ENCODE measurements at regions not wholly inside any gene's neighbourhood (a gene's known extent, or its start where the extent isn't known, plus 50 kb on each side); places are given as distances from the start of the nearest gene placed in this dataset.
"Not testable (repeated sequence)": the region's sequence is repeated elsewhere in the genome, so short reads cannot be mapped to it uniquely, and the experiment has no call there.

- DNase-seq, result no peak
- Histone ChIP-seq H3K9me3 (peaks cover 0 to 20% (median 11%) of the 10 kb centered on the region in 8 donors), H3K36me3 (no peaks in the 10 kb centered on the region), H3K4me3 (no peak overlapping the region), H3K4me1 (peaks cover 8 to 38% (median 24%) of the 10 kb centered on the region in 6 donors), H3K27me3 (replicated peaks in 1 of 7) (peaks cover 0 to 99% (median 53%) of the 10 kb centered on the region in 7 donors), H3K27ac (no peak overlapping the region)
- 67 to 82% (median 72%) methylated on average over 4 of the region's 4 CpGs for WGBS, 5 donors
- TF ChIP-seq POLR2A (IDR thresholded peaks at IDR 0.05) (no peak), CTCF (IDR thresholded peaks at IDR 0.05 in 8 of 11, conservative IDR thresholded peaks at IDR 0.05 in 3 of 11) (no peak), POLR2AphosphoS5 (IDR thresholded peaks at IDR 0.05) (no peak)
- intact Hi-C loops (cut with DNase I; ENCODE audit: low total_unique reads), result no loop called here
Observed at GRCh38 chr4:3875466-3875865, 109.3 kb downstream of the ADRA2C start.

GRCh38 chr4:3876057-3876845 is 110.1 kb downstream of the ADRA2C start:
- H3K36me3 ChIP-seq; DNase-seq; intact Hi-C loops (cut with DNase I; ENCODE audit: low total_unique reads); H3K27ac ChIP-seq; H3K4me3 ChIP-seq: not testable (repeated sequence)
- peaks cover 11 to 40% (median 25%) of the 10 kb centered on the region in 6 donors for H3K4me1 ChIP-seq
- H3K27me3 ChIP-seq (replicated peaks in 1 of 7), result peaks cover 0 to 99% (median 57%) of the 10 kb centered on the region in 7 donors
- WGBS, 5 donors, result 75 to 80% (median 79%) methylated on average over 9 to 18 of the region's 24 CpGs
- peaks cover 0 to 20% (median 11%) of the 10 kb centered on the region in 8 donors for H3K9me3 ChIP-seq

- DNase-seq, result no peak
- TF ChIP-seq CTCF (IDR thresholded peaks at IDR 0.05 in 8 of 11, conservative IDR thresholded peaks at IDR 0.05 in 3 of 11) (no peak), POLR2A (IDR thresholded peaks at IDR 0.05) (no peak), POLR2AphosphoS5 (IDR thresholded peaks at IDR 0.05) (no peak)
- H3K36me3 ChIP-seq, result no peaks in the 10 kb centered on the region
- H3K4me1 ChIP-seq, result peaks cover 11 to 30% (median 18%) of the 10 kb centered on the region in 6 donors
- peaks cover 0 to 98% (median 54%) of the 10 kb centered on the region in 7 donors for H3K27me3 ChIP-seq (replicated peaks in 1 of 7)
- intact Hi-C loops (cut with DNase I; ENCODE audit: low total_unique reads), result no loop called here
- H3K27ac ChIP-seq, result no peak overlapping the region
- no peak overlapping the region for H3K4me3 ChIP-seq
- H3K9me3 ChIP-seq, result peaks cover 0 to 20% (median 11%) of the 10 kb centered on the region in 8 donors
Observed at GRCh38 chr4:3877236-3877635, 111.1 kb downstream of the ADRA2C start.

- no peak overlapping the region for H3K4me3 ChIP-seq
- intact Hi-C loops (cut with DNase I; ENCODE audit: low total_unique reads), result no loop called here
- peaks cover 0 to 98% (median 54%) of the 10 kb centered on the region in 7 donors for H3K27me3 ChIP-seq (replicated peaks in 1 of 7)
- H3K36me3 ChIP-seq, result no peaks in the 10 kb centered on the region
- no peak for DNase-seq
- peaks cover 11 to 28% (median 17%) of the 10 kb centered on the region in 6 donors for H3K4me1 ChIP-seq
- TF ChIP-seq CTCF (IDR thresholded peaks at IDR 0.05 in 8 of 11, conservative IDR thresholded peaks at IDR 0.05 in 3 of 11) (no peak), POLR2AphosphoS5 (IDR thresholded peaks at IDR 0.05) (no peak), POLR2A (IDR thresholded peaks at IDR 0.05) (no peak)
- 75 to 94% (median 88%) methylated on average over 1 of the region's 1 CpG for WGBS, 5 donors
- H3K27ac ChIP-seq, result no peak overlapping the region
- peaks cover 0 to 20% (median 11%) of the 10 kb centered on the region in 8 donors for H3K9me3 ChIP-seq
Observed at GRCh38 chr4:3877868-3878267, 111.7 kb downstream of the ADRA2C start.

All from spleen (tissue), 11 donors.